Adrenal gland (tissue), 5 donors: ENCODE measurements at regions not wholly inside any gene's neighbourhood (a gene's known extent, or its start where the extent isn't known, plus 50 kb on each side); places are given as distances from the start of the nearest gene placed in this dataset.

Experiments
- POLR2A ChIP-seq, 2 donors: fragments of 450-650 bp; IDR thresholded peaks; one replicate each; pipeline ENCODE4 v1.6.1; 2017; ENCODE audit warnings: antibody characterized with exemption in 2 of 2, mild to moderate bottlenecking in 2 of 2, moderate library complexity in 1 of 2
- TF ChIP-seq, protein P1 (sequence below), 6 experiments: fragments of 450-650 bp in 4 of 6; fragments of 200-600 bp in 2 of 6; sonication (generic) in 1 of 6; IDR thresholded peaks; 1 replicate in 5 of 6; 2 replicates in 1 of 6; pipeline versions ENCODE4 v1.5.1 to v1.8.0; 2016 to 2021; ENCODE audit warnings: antibody characterized with exemption in 6 of 6, mild to moderate bottlenecking in 2 of 6, moderate library complexity in 1 of 6
- donor health status: DM: no; HTN: no; CAD: no.

DNA sequence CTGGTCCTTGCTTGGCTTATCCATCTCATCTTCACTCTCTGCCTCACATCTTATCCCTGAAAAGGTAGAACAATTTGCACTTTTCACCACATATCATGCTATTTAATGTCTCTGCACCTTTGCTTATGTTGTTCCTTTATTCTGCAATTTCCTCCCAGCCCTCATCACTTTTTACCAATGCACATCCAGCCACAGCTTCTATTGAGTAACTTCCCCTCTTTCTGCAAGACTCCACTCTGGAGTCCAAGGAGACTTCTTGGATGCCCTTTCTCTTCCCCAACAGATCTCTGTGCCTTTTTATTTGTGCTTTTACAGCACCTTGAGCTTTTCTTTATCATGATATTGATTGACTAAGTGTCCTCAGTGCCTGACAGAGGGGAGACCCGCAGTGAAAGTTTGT is 797.1 kb downstream of the VRK1 start:
- TF ChIP-seq POLR2A (IDR thresholded peaks at IDR 0.05) = no peak
- TF ChIP-seq, protein P1, sequence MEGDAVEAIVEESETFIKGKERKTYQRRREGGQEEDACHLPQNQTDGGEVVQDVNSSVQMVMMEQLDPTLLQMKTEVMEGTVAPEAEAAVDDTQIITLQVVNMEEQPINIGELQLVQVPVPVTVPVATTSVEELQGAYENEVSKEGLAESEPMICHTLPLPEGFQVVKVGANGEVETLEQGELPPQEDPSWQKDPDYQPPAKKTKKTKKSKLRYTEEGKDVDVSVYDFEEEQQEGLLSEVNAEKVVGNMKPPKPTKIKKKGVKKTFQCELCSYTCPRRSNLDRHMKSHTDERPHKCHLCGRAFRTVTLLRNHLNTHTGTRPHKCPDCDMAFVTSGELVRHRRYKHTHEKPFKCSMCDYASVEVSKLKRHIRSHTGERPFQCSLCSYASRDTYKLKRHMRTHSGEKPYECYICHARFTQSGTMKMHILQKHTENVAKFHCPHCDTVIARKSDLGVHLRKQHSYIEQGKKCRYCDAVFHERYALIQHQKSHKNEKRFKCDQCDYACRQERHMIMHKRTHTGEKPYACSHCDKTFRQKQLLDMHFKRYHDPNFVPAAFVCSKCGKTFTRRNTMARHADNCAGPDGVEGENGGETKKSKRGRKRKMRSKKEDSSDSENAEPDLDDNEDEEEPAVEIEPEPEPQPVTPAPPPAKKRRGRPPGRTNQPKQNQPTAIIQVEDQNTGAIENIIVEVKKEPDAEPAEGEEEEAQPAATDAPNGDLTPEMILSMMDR (IDR thresholded peaks at IDR 0.05) = no peak
